ENCODE measurements at regions not wholly inside any gene's neighbourhood (a gene's known extent, or its start where the extent isn't known, plus 50 kb on each side); places are given as distances from the start of the nearest gene placed in this dataset.

GRCh38 chr14:56386024-56386423 lies 193.6 kb upstream of the TMEM260 start:
- TF ChIP-seq YY1 (IDR thresholded peaks at IDR 0.05; ENCODE audit: low read depth) (no peak), EZH2phosphoT487 (IDR thresholded peaks at IDR 0.05; ENCODE audit: borderline replicate concordance, low read depth) (no peak), JUND (IDR thresholded peaks at IDR 0.05) (no peak), ELF1 (IDR thresholded peaks at IDR 0.05) (no peak)
- no peaks in the 10 kb centered on the region for H3K27me3 ChIP-seq (ENCODE audit: insufficient read depth)
- H3K9ac ChIP-seq, result no peak overlapping the region

DNA sequence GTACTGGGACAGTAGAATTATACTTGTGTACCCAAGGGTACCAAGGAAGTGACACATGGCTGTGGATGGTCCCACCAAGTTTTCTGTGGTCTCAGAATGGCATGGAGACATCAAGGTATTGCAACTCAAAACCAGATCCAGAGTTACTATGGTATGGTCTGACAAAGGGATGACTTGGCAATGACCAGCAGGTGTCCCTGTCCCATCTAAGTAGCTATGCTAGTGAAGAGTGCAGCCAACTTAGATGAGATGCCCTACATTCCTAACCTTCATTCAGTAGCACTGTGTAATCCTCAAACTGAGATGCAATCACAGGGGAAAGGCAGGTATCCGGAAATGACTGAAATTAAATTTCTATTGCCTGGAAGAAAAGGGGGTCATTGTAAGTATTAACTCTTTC lies 188.7 kb upstream of the TMEM260 start:
- 8% methylated on average over 1 of the region's 1 CpG for WGBS (ENCODE audit: low lambda C conversion rate)
- H3K4me1 ChIP-seq (ENCODE audit: control insufficient read depth in 1 of 2, insufficient read depth in 2 of 2, low read depth in 1 of 2, low read length in 1 of 2), result no peaks in the 10 kb centered on the region

More at GRCh38 chr14:56386024-56386423, 193.6 kb upstream of the TMEM260 start:
- Histone ChIP-seq H3K4me1 (ENCODE audit: control insufficient read depth in 1 of 2, insufficient read depth in 2 of 2, low read depth in 1 of 2, low read length in 1 of 2) (no peaks in the 10 kb centered on the region), H3K4me3 (ENCODE audit: low read depth in 2 of 2, low read length in 1 of 2) (no peak overlapping the region), H2AFZ (ENCODE audit: low read depth) (no peak overlapping the region), H3K27ac (ENCODE audit: low read depth in 2 of 2, low read length in 1 of 2) (no peak overlapping the region), H3F3A (replicated peaks; ENCODE audit: insufficient read depth) (no peaks in the 10 kb centered on the region), H3K9me2 (no peaks in the 10 kb centered on the region), H3K79me2 (ENCODE audit: insufficient read depth) (no peaks in the 10 kb centered on the region), H3K9me3 (no peaks in the 10 kb centered on the region; the same call in 1 of the 2 replicates), H3K4me2 (no peak overlapping the region), H4K20me1 (ENCODE audit: insufficient read depth) (no peaks in the 10 kb centered on the region), H3K36me3 (replicated peaks in 1 of 2; ENCODE audit: control insufficient read depth in 1 of 2, insufficient read depth in 2 of 2, low read length in 1 of 2) (no peaks in the 10 kb centered on the region)
- ChIA-PET CTCF (no interaction called here), POLR2A (no interaction called here)
- DNase-seq, result no peak

More for the DNA sequence above, 188.7 kb upstream of the TMEM260 start:
- Histone ChIP-seq H3K79me2 (ENCODE audit: insufficient read depth) (no peaks in the 10 kb centered on the region), H3K9me2 (no peaks in the 10 kb centered on the region), H3K4me2 (no peak overlapping the region), H3K4me3 (ENCODE audit: low read depth in 2 of 2, low read length in 1 of 2) (no peak overlapping the region), H3K36me3 (replicated peaks in 1 of 2; ENCODE audit: control insufficient read depth in 1 of 2, insufficient read depth in 2 of 2, low read length in 1 of 2) (no peaks in the 10 kb centered on the region), H3K9me3 (no peaks in the 10 kb centered on the region; the same call in 1 of the 2 replicates), H3K27ac (ENCODE audit: low read depth in 2 of 2, low read length in 1 of 2) (no peak overlapping the region), H2AFZ (ENCODE audit: low read depth) (no peak overlapping the region), H3F3A (replicated peaks; ENCODE audit: insufficient read depth) (no peaks in the 10 kb centered on the region), H4K20me1 (ENCODE audit: insufficient read depth) (no peaks in the 10 kb centered on the region), H3K27me3 (ENCODE audit: insufficient read depth) (no peaks in the 10 kb centered on the region), H3K9ac (no peak overlapping the region)
- CTCF ChIA-PET, result no interaction called here
- DNase-seq, result no peak
- TF ChIP-seq MXI1 (IDR thresholded peaks at IDR 0.05; ENCODE audit: low read depth, low read length) (no peak), YY1 (IDR thresholded peaks at IDR 0.05; ENCODE audit: low read depth) (no peak), RXRA (IDR thresholded peaks at IDR 0.05; ENCODE audit: borderline replicate concordance, low read depth) (no peak), FOXM1 (IDR thresholded peaks at IDR 0.05; ENCODE audit: low read depth) (no peak), EZH2phosphoT487 (IDR thresholded peaks at IDR 0.05; ENCODE audit: borderline replicate concordance, low read depth) (no peak), NFIC (IDR thresholded peaks at IDR 0.05; ENCODE audit: borderline replicate concordance) (no peak), FOXJ3 (CRISPR knock-in tag; IDR thresholded peaks at IDR 0.05) (no peak), ZBTB33 (IDR thresholded peaks at IDR 0.05; ENCODE audit: borderline replicate concordance, low read depth) (no peak), IRF3 (IDR thresholded peaks at IDR 0.05; ENCODE audit: low read depth, low read length) (no peak), ELF1 (IDR thresholded peaks at IDR 0.05) (no peak), TCF12 (IDR thresholded peaks at IDR 0.05) (no peak), FOSL2 (IDR thresholded peaks at IDR 0.05; ENCODE audit: borderline replicate concordance, low read depth) (no peak), TEAD4 (IDR thresholded peaks at IDR 0.05; ENCODE audit: borderline replicate concordance, insufficient read depth) (no peak), SIN3A (IDR thresholded peaks at IDR 0.05; ENCODE audit: borderline replicate concordance, low read depth, low read length) (no peak), PBX3 (IDR thresholded peaks at IDR 0.05) (no peak), NRF1 (IDR thresholded peaks at IDR 0.05; ENCODE audit: low read depth, low read length) (no peak)
- TF ChIP-seq, protein P1, sequence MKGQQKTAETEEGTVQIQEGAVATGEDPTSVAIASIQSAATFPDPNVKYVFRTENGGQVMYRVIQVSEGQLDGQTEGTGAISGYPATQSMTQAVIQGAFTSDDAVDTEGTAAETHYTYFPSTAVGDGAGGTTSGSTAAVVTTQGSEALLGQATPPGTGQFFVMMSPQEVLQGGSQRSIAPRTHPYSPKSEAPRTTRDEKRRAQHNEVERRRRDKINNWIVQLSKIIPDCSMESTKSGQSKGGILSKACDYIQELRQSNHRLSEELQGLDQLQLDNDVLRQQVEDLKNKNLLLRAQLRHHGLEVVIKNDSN (IDR thresholded peaks at IDR 0.05; ENCODE audit: borderline replicate concordance, low read depth), result no peak
- POLR2A ChIA-PET, result no interaction called here

Data from SK-N-SH (cell line).